Peyer's patch (tissue), 4 donors: ENCODE measurements at regions not wholly inside any gene's neighbourhood (a gene's known extent, or its start where the extent isn't known, plus 50 kb on each side); places are given as distances from the start of the nearest gene placed in this dataset.

ENCODE experiments used
- DNase-seq, 3 donors: peaks; one replicate each; pipeline ENCODE4 v3.0.0-alpha.2; 2017 to 2019
- H3K27ac ChIP-seq, 4 donors: fragments of 200-600 bp; sonication (generic); one replicate each; pipeline ENCODE4 v1.5.1; 2016 to 2019
- H3K27me3 ChIP-seq, 2 donors: fragments of 200-600 bp; sonication (generic); one replicate each; pipeline ENCODE4 v1.5.1; 2019
- H3K36me3 ChIP-seq, 3 donors: fragments of 200-600 bp; sonication (generic); one replicate each; pipeline ENCODE4 v1.5.1; 2016 to 2019
- H3K4me1 ChIP-seq, 4 donors: fragments of 200-600 bp; sonication (generic); one replicate each; pipeline ENCODE4 v1.5.1; 2016 to 2019
- H3K4me3 ChIP-seq, 4 donors: fragments of 200-600 bp; sonication (generic); 1 replicate in 3 of 4; 2 replicates in 1 of 4; pipeline ENCODE4 v1.5.1; 2016 to 2019; ENCODE audit warnings: mild to moderate bottlenecking in 1 of 4
- H3K9me3 ChIP-seq, 4 donors: fragments of 200-600 bp; sonication (generic); one replicate each; pipeline ENCODE4 v1.5.1; 2016 to 2019; ENCODE audit warnings: mild to moderate bottlenecking in 1 of 4
- POLR2A ChIP-seq, 2 donors: fragments of 450-650 bp; IDR thresholded peaks; one replicate each; pipeline ENCODE4 v1.5.1; 2017; ENCODE audit warnings: antibody characterized with exemption in 2 of 2, mild to moderate bottlenecking in 2 of 2, moderate library complexity in 2 of 2
- TF ChIP-seq, protein P1 (sequence below), 6 experiments: fragments of 450-650 bp in 4 of 6; fragments of 200-600 bp in 2 of 6; sonication (generic) in 1 of 6; IDR thresholded peaks; one replicate each; pipeline ENCODE4 v1.5.1; 2017 to 2019; ENCODE audit warnings: antibody characterized with exemption in 6 of 6, mild to moderate bottlenecking in 3 of 6, moderate library complexity in 1 of 6

DNA sequence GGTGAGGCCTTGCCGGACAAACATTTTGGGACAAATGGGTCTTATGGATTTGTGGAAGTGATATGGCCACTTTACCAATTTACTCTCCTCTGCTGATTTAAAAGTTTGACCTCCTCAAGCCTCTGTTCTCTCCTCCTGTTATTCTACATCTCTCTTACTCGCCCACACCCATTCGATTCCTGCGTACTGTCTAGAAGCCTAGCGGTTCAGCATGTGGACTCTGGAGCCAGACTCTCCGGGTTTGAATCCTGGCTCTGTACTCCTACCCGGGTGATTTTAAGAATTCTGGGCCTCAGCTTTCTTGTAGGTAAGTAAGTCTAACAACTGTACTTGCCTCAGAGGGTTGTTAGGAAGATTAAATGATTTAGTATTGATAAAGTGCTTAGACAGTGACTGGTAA is 168.6 kb upstream of the IFNG-AS1 start:
- H3K27ac ChIP-seq = no peak overlapping the region
- no peak for DNase-seq

GRCh38 chr12:67822826-67823225 is 166.4 kb upstream of the IFNG-AS1 start:
- H3K27ac ChIP-seq = no peak overlapping the region
- no peak for DNase-seq
- no peaks in the 10 kb centered on the region for H3K9me3 ChIP-seq
- H3K4me1 ChIP-seq = no peaks in the 10 kb centered on the region
- TF ChIP-seq, protein P1, sequence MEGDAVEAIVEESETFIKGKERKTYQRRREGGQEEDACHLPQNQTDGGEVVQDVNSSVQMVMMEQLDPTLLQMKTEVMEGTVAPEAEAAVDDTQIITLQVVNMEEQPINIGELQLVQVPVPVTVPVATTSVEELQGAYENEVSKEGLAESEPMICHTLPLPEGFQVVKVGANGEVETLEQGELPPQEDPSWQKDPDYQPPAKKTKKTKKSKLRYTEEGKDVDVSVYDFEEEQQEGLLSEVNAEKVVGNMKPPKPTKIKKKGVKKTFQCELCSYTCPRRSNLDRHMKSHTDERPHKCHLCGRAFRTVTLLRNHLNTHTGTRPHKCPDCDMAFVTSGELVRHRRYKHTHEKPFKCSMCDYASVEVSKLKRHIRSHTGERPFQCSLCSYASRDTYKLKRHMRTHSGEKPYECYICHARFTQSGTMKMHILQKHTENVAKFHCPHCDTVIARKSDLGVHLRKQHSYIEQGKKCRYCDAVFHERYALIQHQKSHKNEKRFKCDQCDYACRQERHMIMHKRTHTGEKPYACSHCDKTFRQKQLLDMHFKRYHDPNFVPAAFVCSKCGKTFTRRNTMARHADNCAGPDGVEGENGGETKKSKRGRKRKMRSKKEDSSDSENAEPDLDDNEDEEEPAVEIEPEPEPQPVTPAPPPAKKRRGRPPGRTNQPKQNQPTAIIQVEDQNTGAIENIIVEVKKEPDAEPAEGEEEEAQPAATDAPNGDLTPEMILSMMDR (IDR thresholded peaks at IDR 0.05) = no peak
- no peak for TF ChIP-seq POLR2A (IDR thresholded peaks at IDR 0.05)
- no peak overlapping the region for H3K4me3 ChIP-seq
- H3K27me3 ChIP-seq = no peaks in the 10 kb centered on the region
- H3K36me3 ChIP-seq = no peaks in the 10 kb centered on the region

More for the DNA sequence above, 168.6 kb upstream of the IFNG-AS1 start:
- H3K36me3 ChIP-seq = no peaks in the 10 kb centered on the region
- H3K27me3 ChIP-seq = no peaks in the 10 kb centered on the region
- H3K9me3 ChIP-seq = peaks cover 0 to 12% (median 0%) of the 10 kb centered on the region in 4 donors
- TF ChIP-seq POLR2A (IDR thresholded peaks at IDR 0.05) = no peak
- TF ChIP-seq, protein P1 (IDR thresholded peaks at IDR 0.05) = no peak
- H3K4me3 ChIP-seq = no peak overlapping the region
- H3K4me1 ChIP-seq = no peaks in the 10 kb centered on the region

GRCh38 chr12:67826148-67826547 is 163.1 kb upstream of the IFNG-AS1 start:
- Histone ChIP-seq H3K4me1 (no peaks in the 10 kb centered on the region), H3K9me3 (no peaks in the 10 kb centered on the region), H3K36me3 (no peaks in the 10 kb centered on the region), H3K27ac (peak overlapping the region in 1 of 4 donors; percentile 80), H3K27me3 (no peaks in the 10 kb centered on the region), H3K4me3 (no peak overlapping the region)
- TF ChIP-seq POLR2A (IDR thresholded peaks at IDR 0.05) = no peak
- TF ChIP-seq, protein P1 (IDR thresholded peaks at IDR 0.05) = no peak
- no peak for DNase-seq

GRCh38 chr12:67826946-67827720 is 162.1 kb upstream of the IFNG-AS1 start:
- Histone ChIP-seq H3K9me3 (no peaks in the 10 kb centered on the region), H3K27ac (peak overlapping the region in 3 of 4 donors; percentile 50 to 80 (median 61)), H3K27me3 (no peaks in the 10 kb centered on the region), H3K4me3 (peak overlapping the region in 2 of 4 donors; percentile 30 to 40), H3K4me1 (no peaks in the 10 kb centered on the region), H3K36me3 (no peaks in the 10 kb centered on the region)
- no peak for DNase-seq
- TF ChIP-seq POLR2A (IDR thresholded peaks at IDR 0.05) = no peak
- TF ChIP-seq, protein P1 (IDR thresholded peaks at IDR 0.05) = no peak

GRCh38 chr12:67827820-67828383 is 161.3 kb upstream of the IFNG-AS1 start:
- H3K36me3 ChIP-seq = no peaks in the 10 kb centered on the region
- no peaks in the 10 kb centered on the region for H3K9me3 ChIP-seq
- H3K27me3 ChIP-seq = no peaks in the 10 kb centered on the region
- no peaks in the 10 kb centered on the region for H3K4me1 ChIP-seq
- peak in 2 of 3 donors; percentile 47 to 64 for DNase-seq
- TF ChIP-seq POLR2A (IDR thresholded peaks at IDR 0.05) = no peak
- TF ChIP-seq, protein P1 (IDR thresholded peaks at IDR 0.05) = no peak
- H3K27ac ChIP-seq = peak overlapping the region in 3 of 4 donors; percentile 50 to 80 (median 61)
- peak overlapping the region in 3 of 4 donors; percentile 3 to 40 (median 30) for H3K4me3 ChIP-seq
